Aorta (tissue), 5 donors: ENCODE measurements at regions not wholly inside any gene's neighbourhood (a gene's known extent, or its start where the extent isn't known, plus 50 kb on each side); places are given as distances from the start of the nearest gene placed in this dataset.

Experiments used
- ATAC-seq: fragments of 200-7000 bp; cut with Tn5 transposase; one replicate; pipeline ENCODE4 v1.9.1; 2022; ENCODE audit warnings: moderate library complexity; ENCODE audit not compliant: low FRiP score
- DNase-seq, 2 donors: peaks; one replicate each; pipeline ENCODE4 v3.0.0-alpha.2; 2020
- H3K27ac ChIP-seq, 2 donors: one replicate each; pipeline ENCODE4 v1.5.1; 2013; ENCODE audit warnings: low read length in 2 of 2, mild to moderate bottlenecking in 2 of 2, moderate library complexity in 2 of 2, control low read depth in 1 of 2, inconsistent platforms in 1 of 2, low read depth in 1 of 2
- H3K27me3 ChIP-seq, 2 donors: one replicate each; pipeline ENCODE4 v1.6.1; 2013; ENCODE audit warnings: control low read depth in 1 of 2, low read length in 1 of 2, mild to moderate bottlenecking in 1 of 2, moderate library complexity in 1 of 2; ENCODE audit not compliant: insufficient read depth in 2 of 2, control insufficient read depth in 1 of 2
- H3K36me3 ChIP-seq, 2 donors: one replicate each; pipeline ENCODE4 v1.6.1; 2013; ENCODE audit warnings: control low read depth in 1 of 2, low read length in 1 of 2, mild to moderate bottlenecking in 1 of 2; ENCODE audit not compliant: insufficient read depth in 2 of 2, control insufficient read depth in 1 of 2
- H3K4me1 ChIP-seq, 2 donors: one replicate each; pipeline ENCODE4 v1.6.1; 2013; ENCODE audit warnings: low read length in 2 of 2, control low read depth in 1 of 2, mild to moderate bottlenecking in 1 of 2, moderate library complexity in 1 of 2; ENCODE audit not compliant: insufficient read depth in 2 of 2, control insufficient read depth in 1 of 2
- H3K4me3 ChIP-seq, 2 donors: one replicate each; pipeline ENCODE4 v1.5.1; 2013; ENCODE audit warnings: low read length in 2 of 2, control low read depth in 1 of 2, mild to moderate bottlenecking in 1 of 2
- H3K9me3 ChIP-seq: one replicate; pipeline ENCODE4 v1.6.1; 2013; ENCODE audit warnings: mild to moderate bottlenecking, low read length; ENCODE audit not compliant: control insufficient read depth
- WGBS, 2 donors: extraction: QIAGEN DNeasy Blood & Tissue Kit; methylation state at CpG; one replicate each; pipeline ENCODE4 v1.1.7; 2013; 5-methylcytosine and 5-hydroxymethylcytosine counted together
- intact Hi-C, 2 donors: fragments of 100-400 bp; cut with DNase I; formaldehyde crosslinking; loops; one replicate each; pipeline versions ENCODE4 v1.14.2 to v1.15.0; 2022
- donor health status: healthy with polysubstance abuse.
- donor health status: Bipolar disorder and iron deficiency.
- donor health status: DM: no; HTN: no; CAD: no.
- donor health status: DM: no; HTN: no; CAD: no.
- donor health status: DM: yes; HTN: yes; CAD: no.

DNA sequence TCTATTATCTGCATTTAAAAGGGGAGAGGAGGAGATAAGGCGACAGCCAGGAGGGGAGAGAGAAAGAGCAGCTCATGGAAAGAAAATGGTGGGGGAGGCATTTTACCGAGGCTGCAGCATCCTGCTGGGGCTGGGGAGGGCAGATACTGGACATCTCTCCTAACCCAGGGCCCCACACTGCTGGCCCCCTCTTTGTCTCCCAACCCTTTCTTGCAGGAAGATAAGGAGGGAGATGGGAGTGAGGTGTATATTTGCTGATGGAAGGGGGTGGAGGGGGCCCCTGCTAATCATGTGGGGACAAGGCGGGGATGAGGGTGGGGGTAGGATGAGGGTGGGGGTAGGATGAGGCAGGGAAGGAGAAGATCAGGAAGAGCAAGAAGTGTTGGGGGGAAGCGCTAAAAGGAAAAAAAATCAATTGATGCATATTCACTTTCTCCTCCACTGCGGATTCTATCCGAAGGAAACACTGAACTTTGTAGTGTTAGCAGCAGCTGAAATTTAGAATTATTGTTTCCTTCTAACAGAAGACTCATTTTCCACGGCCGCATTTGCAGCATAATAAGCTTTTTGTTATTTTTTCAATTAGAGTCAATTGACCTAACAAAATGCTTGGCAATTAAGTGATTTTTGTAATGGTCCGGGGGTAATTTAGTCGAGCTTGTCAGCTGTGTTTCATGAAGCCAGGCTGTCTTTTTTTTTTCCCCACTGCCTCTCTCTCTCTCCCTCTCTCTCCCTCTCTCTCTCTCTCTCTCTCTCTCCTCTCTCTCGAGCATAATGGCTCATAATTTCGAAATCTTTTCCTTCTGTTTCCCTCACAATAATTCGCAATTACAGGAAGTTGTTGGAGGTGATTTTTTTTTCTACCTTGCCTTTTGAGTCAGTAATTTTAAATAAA, 1134.6 kb downstream of the BCL11B start:
- Histone ChIP-seq H3K27me3 (no peaks in the 10 kb centered on the region), H3K9me3 (no peaks in the 10 kb centered on the region), H3K36me3 (no peaks in the 10 kb centered on the region), H3K4me1 (no peaks in the 10 kb centered on the region), H3K4me3 (no peak overlapping the region), H3K27ac (no peak overlapping the region)
- no peak for DNase-seq
- intact Hi-C loops = no loop called here
- ATAC-seq = no peak
- WGBS, 2 donors = 22 to 60% methylated on average over 13 of the region's 13 CpGs

DNA sequence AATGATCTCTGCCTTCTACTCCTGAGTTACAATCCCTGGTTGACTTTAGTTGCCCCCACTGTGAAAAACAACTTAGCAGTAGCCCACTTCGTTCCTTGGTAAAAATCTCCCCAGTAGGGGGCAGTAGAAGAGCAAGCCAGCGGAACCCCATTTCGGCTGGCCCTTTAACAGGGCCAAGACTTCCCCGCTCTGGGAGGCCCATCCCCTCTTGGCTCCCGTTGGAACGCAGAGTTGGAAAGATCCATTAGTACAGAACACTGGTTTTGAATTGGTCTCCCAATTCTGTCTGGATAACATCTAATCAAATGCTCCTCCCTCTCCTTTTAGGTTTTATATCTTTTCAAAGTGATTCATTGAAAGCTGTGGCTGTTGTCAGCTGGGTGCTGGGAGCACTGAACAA, 1133.3 kb downstream of the BCL11B start:
- DNase-seq = no peak
- WGBS, 2 donors = 7 to 24% methylated on average over 6 of the region's 6 CpGs

DNA sequence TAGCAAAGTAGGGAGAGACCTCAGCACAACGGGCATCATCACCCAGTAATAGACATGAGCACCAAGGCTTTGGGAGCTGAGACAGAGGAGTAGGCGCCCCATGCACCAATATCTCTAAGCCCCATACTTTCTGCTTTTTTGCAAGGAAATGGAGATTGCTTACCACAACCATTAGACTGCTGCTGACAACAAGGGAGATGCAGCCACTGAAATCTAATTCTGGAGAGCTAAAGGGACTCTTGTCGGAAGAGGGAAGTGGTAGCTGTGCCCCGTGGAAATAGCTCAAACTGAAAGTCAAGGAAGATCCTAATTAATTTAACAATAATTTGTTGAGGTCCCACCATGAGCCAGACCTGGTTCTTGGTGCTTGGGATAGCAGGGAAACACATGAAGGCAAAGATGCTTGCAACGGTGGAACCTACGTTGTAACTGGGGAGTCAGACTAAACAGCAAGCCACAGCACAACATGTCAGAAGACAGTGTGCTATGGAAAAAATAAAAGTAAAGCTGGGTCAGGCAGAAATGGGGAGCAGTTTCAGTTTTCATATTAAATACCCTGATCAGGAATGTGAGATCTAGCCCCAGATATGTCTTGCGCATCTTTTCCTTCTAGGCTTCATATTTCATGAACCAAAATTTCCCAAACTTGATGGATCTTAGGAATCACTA, 1131.0 kb downstream of the BCL11B start:
- no peak for ATAC-seq
- Histone ChIP-seq H3K27ac (no peak overlapping the region), H3K4me3 (no peak overlapping the region), H3K27me3 (no peaks in the 10 kb centered on the region), H3K36me3 (no peaks in the 10 kb centered on the region), H3K4me1 (no peaks in the 10 kb centered on the region), H3K9me3 (no peaks in the 10 kb centered on the region)
- no peak for DNase-seq
- WGBS, 2 donors = 85 to 94% methylated on average over 7 of the region's 7 CpGs
- intact Hi-C loops = no loop called here

More for the DNA sequence above, 1133.3 kb downstream of the BCL11B start:
- Histone ChIP-seq H3K4me3 (no peak overlapping the region), H3K9me3 (no peaks in the 10 kb centered on the region), H3K4me1 (no peaks in the 10 kb centered on the region), H3K27ac (no peak overlapping the region), H3K27me3 (no peaks in the 10 kb centered on the region), H3K36me3 (no peaks in the 10 kb centered on the region)
- intact Hi-C loops = no loop called here
- no peak for ATAC-seq

DNA sequence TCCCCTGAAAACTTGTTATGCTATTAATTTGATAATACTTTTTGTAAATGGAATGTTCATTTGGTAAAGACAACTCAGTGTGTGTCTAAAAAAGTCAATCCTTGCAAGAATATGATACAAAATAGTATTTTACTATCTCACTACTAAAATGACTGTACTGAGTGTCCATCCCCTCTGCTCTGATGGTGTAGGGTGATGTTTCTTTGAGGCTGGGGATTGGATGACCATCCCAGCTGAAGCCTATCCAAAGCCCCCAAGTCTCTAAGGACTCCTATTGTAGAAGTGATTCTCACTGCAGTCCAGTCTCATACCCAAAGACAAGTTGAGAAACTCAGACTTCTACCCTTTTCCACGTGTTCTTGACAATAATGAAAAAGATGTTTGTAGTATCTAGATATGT, 1128.4 kb downstream of the BCL11B start:
- intact Hi-C loops = no loop called here
- no peak overlapping the region for H3K27ac ChIP-seq
- H3K27me3 ChIP-seq = no peaks in the 10 kb centered on the region
- H3K4me3 ChIP-seq = no peak overlapping the region
- no peak for ATAC-seq
- no peaks in the 10 kb centered on the region for H3K9me3 ChIP-seq
- no peaks in the 10 kb centered on the region for H3K36me3 ChIP-seq
- WGBS, 2 donors = 80 to 97% methylated on average over 1 of the region's 1 CpG
- no peaks in the 10 kb centered on the region for H3K4me1 ChIP-seq
- DNase-seq = no peak

DNA sequence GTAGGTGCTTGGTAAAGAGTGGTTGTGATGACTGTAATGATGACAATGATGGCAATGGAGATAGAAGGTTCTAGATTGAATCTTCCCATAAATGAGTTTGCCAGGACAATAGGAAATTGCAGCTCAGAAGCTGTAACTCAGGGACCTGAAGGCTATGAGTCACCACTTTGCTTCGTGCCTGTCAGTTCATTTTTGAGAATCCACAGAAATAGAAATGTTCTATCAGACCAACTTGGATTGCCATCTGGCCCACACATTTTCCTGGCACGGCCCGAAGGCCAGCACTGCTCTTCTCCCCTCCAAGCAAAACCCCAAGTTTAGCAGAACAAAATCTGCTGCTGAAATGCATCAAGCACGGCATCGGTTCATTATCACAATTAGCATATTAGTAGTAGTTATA, 1127.0 kb downstream of the BCL11B start:
- H3K9me3 ChIP-seq = no peaks in the 10 kb centered on the region
- H3K4me1 ChIP-seq = no peaks in the 10 kb centered on the region
- no peak overlapping the region for H3K4me3 ChIP-seq
- DNase-seq (no peak), ATAC-seq (no peak)
- no peak overlapping the region for H3K27ac ChIP-seq
- intact Hi-C loops = no loop called here
- no peaks in the 10 kb centered on the region for H3K36me3 ChIP-seq
- WGBS, 2 donors = 6 to 10% methylated on average over 5 of the region's 5 CpGs
- no peaks in the 10 kb centered on the region for H3K27me3 ChIP-seq

DNA sequence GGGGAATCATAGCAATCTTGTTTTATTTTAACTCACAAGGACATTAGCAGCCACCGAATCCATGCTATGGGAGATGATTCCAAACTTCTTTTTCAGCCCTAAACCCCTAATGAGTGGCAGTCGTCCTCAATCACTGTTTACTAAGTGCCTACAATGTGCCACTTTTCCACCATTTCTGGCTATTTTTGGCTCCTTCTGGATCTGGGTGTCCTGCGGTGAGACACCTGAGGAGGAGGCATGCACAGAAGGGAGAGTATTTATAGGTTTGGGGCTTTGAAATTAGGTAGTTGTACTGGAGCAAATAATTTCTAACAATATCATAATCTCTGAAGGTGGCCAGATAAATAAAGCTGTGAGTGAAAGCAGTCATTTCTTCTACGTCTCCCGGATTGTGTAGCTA, 1125.6 kb downstream of the BCL11B start:
- WGBS, 2 donors = 85 to 90% methylated on average over 5 of the region's 5 CpGs
- no peak for DNase-seq

DNA sequence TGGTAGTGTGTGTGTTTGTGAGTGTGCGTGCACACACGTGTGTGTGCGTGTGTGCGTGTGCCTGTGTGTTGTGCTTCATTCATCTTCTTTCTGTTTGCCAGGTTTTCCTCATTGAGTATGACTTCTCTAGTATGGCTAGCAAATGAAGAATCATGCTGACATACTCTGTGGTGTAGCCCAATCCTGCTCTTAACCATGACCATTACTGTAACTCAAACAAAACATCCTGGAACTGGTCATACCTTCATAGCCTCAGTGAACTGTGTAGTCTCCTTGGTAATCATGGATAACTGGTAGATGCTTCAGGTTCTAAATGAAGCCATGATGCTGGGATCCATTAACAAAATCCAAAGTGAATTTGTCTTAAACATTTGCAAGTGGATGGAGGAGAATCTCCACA, 1117.7 kb downstream of the BCL11B start:
- no peak overlapping the region for H3K4me3 ChIP-seq
- intact Hi-C loops = no loop called here
- no peak overlapping the region for H3K27ac ChIP-seq
- H3K27me3 ChIP-seq = no peaks in the 10 kb centered on the region
- 92 to 95% methylated on average over 4 of the region's 4 CpGs for WGBS, 2 donors
- peaks cover 1% of the 10 kb centered on the region for H3K9me3 ChIP-seq
- ATAC-seq = no peak
- no peaks in the 10 kb centered on the region for H3K4me1 ChIP-seq
- DNase-seq = no peak
- no peaks in the 10 kb centered on the region for H3K36me3 ChIP-seq

More for the DNA sequence above, 1125.6 kb downstream of the BCL11B start:
- intact Hi-C loops = no loop called here
- Histone ChIP-seq H3K27ac (no peak overlapping the region), H3K4me3 (no peak overlapping the region), H3K27me3 (no peaks in the 10 kb centered on the region), H3K36me3 (no peaks in the 10 kb centered on the region), H3K9me3 (no peaks in the 10 kb centered on the region), H3K4me1 (no peaks in the 10 kb centered on the region)
- no peak for ATAC-seq

DNA sequence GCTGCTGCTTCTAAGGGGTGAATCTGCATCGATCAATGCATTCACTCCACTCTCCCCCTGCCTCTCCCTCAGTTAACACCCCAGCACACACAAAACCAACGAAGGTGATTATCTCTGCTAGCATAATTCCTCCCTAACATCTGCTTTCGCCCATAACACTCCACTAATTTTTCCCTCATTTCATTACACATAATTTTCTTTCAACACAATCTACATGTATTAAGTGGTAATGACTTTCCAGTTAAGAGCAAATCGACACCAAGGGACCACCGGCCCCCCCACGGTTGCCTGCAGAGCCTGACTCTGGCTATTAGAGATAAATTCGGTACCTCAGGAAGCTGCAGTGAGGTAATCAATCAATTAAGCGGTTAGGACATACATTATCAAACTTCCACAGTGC, 1115.6 kb downstream of the BCL11B start:
- no peaks in the 10 kb centered on the region for H3K27me3 ChIP-seq
- intact Hi-C loops = no loop called here
- no peaks in the 10 kb centered on the region for H3K4me1 ChIP-seq
- peaks cover 1% of the 10 kb centered on the region for H3K9me3 ChIP-seq
- WGBS, 2 donors = 53 to 75% methylated on average over 8 of the region's 8 CpGs
- DNase-seq (no peak), ATAC-seq (no peak)
- H3K4me3 ChIP-seq = no peak overlapping the region
- no peaks in the 10 kb centered on the region for H3K36me3 ChIP-seq
- H3K27ac ChIP-seq = no peak overlapping the region

DNA sequence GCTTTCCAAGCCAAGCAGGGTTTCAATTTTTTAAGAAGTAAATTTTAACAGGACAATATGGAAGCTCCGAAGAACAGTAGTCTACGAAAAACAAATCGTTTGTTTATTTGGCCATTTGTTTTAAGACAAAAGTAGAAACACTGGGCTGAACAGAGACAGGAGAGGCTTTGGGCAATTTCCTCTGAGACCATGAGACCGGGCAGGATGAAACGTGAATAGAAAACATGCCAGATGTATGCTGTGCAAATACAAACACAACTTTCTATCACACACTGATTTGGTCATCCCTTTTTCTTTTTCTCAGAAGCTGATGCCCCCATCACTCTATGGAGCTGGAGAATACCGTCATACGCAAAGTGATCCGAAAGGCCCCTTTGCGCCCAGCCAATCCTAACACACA, 1111.1 kb downstream of the BCL11B start:
- no peak overlapping the region for H3K4me3 ChIP-seq
- H3K9me3 ChIP-seq = peaks cover 1% of the 10 kb centered on the region
- H3K4me1 ChIP-seq = no peaks in the 10 kb centered on the region
- 55 to 66% methylated on average over 9 of the region's 9 CpGs for WGBS, 2 donors
- no peaks in the 10 kb centered on the region for H3K27me3 ChIP-seq
- no peak for ATAC-seq
- H3K36me3 ChIP-seq = no peaks in the 10 kb centered on the region
- intact Hi-C loops = no loop called here
- H3K27ac ChIP-seq = no peak overlapping the region
- no peak for DNase-seq
